ENCODE measurements at regions not wholly inside any gene's neighbourhood (a gene's known extent, or its start where the extent isn't known, plus 50 kb on each side); places are given as distances from the start of the nearest gene placed in this dataset.
"Not testable (repeated sequence)": the region's sequence is repeated elsewhere in the genome, so short reads cannot be mapped to it uniquely, and the experiment has no call there.

DNA sequence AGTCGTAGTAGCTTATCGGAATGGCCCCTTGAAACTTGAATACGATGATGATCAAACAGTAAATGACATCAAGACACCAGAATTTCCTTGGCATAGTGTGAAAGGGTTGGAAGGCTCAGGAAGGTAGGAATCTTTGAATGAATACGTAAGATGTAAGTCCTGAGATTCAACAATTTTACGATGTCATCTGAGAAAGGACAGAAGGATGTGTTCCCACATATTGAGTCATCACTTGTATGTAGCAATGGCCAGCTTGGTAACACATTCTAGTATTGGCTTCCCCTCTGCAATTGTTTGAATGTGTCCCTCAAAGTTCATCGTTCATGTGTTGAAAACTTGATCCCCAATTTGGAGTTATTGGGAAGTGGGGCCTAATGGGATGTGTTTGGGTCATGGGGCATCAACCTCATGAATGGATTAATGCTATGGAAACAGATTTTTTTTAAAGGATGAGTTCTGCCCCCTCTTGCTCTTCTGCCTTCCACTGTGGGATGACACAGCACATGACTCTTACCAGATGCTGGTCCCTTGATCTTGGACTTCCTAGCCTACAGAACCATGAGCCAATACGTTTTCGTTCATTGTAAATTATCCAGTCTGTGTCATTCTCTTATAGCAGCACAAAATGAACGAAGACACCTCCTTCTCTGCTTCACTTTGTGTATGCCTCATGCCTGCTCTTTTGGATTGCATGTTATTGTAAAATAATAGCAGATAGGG, 284.6 kb downstream of the BCAT1 start:
- FAIRE-seq = no peak

DNA sequence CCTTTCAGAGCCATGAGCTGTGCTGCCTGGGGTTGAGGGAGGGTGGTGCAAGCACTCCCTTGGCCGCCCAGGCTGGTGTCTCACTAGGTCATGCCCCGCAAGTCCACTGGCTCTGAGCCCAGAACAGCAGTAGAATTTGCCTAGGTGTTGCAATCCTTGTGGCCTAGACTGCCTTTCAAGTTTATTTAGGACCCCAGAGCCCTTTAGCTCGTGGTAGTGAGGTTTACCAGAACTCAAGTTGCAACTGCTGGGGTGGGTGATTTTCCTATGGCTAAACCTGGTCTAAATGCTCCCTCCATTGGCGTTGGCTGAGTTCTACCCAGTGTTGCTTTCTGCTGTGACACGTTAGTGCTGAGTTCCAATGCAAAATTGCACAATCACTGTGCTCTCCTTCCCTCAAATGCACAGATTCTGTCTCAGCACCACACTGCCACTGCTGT, 287.2 kb downstream of the BCAT1 start:
- FAIRE-seq = no peak

GRCh38 chr12:24659016-24659415, 289.9 kb downstream of the BCAT1 start:
- FAIRE-seq = no peak

GRCh38 chr12:24654344-24654743, 294.6 kb downstream of the BCAT1 start:
- FAIRE-seq = not testable (repeated sequence)

DNA sequence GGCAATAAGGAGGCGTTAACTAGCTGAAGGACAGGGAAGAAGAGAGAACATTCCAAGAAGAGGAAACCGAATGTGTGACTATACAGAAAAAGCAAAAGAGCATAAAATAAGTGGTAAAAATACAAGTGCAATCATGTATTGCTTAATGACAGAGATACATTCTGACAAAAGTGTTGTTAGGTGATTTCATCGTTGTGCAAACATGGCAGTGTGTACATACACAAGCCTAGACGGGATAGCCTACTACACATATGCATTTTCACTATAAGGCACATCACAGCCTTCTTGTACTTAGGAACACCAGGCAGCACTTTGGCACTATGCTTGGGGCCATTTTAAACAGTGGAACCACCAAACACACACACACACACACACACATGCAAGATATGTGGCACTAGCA, 299.3 kb downstream of the BCAT1 start:
- no peak for FAIRE-seq

- FAIRE-seq = no peak
Observed at GRCh38 chr12:24649209-24649608, 299.7 kb downstream of the BCAT1 start.

DNA sequence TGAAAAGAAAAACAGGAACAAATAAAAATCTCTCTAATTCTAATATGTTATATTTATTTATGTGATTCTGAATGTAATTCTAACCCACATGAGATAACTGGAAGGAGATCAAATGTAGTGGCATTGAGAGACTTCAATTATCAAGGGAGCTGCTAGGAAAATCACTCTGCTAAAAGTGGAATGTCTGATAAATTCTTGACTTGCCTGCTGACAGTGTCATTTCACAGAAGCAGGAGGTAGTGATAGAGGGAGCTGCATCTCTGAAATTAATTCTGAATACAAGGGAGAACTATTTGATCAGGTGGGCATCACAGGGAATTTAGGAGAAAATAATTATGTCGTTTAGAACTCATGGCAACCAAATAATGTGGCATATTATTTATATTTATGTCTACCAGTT, 303.6 kb downstream of the BCAT1 start:
- no peak for FAIRE-seq

DNA sequence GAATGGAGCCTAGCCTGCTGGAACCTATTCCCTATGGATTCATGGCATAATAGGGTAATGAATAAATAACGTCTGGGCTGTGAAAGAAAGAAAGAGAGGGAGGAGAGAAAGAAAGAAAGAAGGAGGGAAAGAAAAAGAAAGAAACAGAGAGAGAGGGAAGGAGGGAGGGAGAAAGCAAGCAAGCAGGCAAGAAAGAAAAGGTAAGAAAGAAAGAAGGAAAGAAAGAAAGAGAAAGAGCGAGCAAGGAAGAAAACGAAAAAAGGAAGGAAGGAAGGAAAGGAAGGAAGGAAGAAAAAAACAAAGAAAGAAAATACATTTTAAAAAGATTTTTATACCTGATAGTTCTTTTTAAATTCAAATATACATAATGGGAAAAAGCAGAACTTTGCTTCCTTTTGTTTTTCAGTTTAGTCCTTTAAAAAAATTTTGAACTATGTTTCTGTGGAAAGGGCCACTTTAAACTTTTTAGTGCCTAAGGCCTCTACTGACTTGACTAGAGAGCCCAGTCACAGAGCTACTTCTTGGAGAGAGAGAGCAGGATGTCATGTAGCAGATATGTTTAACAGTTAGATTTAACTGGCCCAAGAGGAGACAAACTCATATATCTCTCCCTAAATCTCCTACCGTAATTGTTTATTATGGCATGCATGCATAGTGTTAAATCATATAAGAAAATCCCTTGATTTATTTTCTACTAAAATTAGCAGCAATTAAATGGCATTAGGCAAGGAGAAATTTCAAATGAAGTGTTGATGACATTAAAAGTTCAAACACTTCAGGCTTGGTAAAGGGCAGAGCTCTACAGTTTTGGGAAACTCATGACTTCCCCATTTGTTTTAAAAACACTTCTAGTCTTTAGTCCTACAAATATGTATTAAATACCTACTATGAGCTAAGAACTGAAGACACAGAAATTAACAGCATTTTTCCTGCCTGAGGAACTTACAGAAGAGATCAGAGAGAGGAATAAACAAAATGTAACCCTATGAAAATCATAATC, 305.5 kb downstream of the BCAT1 start:
- FAIRE-seq = no peak

DNA sequence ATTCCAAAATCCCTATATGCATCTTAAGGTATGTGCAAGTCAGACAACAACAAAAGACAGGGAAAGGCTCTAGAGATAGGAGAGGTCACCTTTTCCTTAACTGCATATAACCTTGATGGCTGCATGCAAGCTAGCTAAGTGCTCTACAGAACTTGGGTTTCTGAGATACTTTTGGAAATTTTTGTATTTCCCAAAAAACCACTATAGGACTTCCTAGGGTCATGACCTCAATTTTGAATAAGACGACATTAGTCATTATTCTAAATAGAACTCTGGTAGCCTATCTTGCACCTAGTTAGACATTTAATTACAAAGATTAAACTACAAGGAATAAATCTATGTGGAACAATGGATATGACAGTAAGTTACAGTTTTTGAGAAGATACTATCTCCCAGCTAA, 309.3 kb downstream of the BCAT1 start:
- no peak for FAIRE-seq

DNA sequence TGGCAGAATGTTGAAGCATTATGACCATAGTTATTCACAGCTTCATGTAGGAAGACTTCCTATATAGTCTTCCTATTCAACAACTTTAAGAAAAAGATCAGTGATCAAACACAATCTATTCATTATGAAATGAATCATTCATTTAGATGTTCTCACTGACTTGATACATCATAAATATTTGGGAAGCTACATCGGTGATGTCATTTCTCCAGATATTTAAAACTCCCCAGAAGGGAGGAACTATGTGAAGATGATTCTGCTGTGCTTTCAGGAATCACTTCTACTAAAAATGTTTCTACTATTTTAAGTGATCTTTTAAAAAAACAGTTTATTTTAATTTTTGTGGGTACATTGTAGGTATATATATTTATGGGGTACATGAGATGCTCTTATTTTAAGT, 316.4 kb downstream of the BCAT1 start:
- FAIRE-seq = peak; percentile 13

DNA sequence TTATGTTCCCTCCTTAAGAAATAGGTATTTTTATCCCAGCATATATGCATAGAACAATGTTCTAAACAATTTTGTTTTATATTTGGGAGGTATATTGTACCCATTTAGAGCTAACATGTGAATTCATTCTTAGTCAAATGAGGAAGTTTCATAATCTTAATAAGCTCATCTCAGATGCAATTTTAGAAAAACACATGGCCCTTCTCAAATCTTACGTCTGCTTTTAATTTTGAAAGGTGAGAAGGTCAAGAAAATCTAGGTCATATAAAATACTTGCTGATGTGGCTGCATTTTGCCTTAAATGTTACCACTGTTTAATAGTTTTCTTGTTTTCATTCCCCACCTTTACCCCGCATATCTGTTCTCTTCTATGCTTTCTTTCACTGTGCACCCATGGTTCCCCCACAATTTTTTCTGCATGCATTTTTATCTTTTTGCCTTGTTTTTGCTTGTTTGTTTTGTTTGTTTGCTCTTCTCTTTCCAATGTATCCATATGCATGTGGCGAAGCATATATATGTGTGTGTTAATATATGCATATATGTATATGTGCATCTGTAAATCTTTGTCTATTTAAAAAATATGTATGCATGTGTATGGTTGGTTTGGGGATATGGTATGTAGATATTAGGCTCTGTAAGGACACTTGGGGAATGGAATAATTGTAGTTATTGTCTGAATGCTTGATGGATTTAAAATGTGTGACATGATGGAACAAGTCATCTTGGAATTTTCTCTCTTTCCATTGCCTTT, 317.1 kb downstream of the BCAT1 start:
- FAIRE-seq = peak; percentile 21

DNA sequence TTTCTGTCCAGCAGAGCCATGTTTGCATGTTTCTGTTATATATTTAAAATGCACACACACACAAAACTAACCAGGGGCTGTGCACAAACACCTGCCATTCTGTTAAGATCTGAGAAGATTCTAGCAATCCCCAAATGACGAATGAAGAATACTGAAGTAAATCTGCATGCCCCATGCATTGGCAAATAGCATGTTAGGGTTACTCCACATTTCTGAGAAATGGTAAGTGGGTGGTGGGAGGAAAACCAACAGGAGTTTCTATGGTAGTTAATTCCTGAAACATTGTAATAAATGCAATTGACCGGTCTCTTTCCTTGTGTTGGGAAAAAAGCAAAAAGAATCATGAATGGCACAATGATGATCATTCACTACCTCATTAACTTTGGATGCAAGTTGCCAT, 318.0 kb downstream of the BCAT1 start:
- FAIRE-seq = no peak

GRCh38 chr12:24630446-24630845, 318.5 kb downstream of the BCAT1 start:
- no peak for FAIRE-seq

DNA sequence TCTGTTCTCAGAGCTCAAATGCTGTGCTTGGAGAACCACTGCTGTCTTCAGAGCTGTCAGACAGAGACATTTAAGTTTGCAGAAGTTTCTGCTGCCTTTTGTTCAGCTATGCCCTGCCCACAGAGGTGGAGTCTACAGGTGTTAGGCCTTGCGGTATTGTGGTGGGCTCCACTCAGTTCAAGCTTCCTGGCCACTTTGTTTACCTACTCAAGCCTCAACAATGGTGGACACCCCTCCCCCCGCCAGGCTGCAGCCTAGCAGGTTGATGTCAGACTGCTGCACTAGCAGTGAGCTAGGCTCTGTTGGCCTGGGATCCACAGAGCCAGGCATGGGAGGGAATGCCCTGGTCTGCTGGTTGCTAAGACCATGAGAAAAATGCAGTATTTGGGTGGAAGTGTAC, 323.8 kb downstream of the BCAT1 start:
- no peak for FAIRE-seq

DNA sequence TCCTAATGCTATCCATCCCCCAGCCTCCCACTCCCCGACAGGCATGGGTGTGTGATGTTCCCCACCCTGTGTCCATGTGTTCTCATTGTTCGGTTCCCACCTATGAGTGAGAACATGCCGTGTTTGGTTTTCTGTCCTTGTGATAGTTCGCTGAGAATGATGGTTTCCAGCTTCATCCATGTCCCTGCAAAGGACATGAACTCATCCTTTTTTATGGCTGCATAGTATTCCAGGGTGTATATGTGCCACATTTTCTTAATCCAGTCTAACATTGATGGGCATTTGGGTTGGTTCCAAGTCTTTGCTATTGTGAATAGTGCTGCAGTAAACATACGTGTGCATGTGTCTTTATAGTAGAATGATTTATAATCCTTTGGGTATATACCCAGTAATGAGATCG, 328.9 kb downstream of the BCAT1 start:
- not testable (repeated sequence) for FAIRE-seq

GRCh38 chr12:24617471-24617870, 331.4 kb downstream of the BCAT1 start:
- no peak for FAIRE-seq

DNA sequence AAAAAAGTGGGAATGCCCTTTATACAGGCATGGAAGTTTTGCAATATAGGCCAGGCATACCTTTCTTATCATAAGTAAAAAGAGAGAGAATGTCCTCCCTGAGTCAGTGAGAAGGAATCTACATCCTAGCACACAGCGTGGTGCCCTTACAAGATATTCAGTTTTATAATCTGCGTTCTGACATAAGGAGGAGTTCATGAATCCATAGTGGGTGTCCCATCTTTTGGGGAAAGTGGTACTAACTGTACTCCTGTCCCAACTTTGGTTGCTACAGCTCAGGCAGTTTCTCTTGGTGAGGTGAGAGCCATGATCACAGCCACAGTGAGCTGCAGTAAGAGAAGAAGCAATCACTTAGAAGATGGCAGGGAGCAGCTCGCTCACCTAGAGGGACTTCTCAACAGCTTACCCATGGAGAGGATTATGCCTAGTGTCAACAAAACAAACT, 332.9 kb downstream of the BCAT1 start:
- no peak for FAIRE-seq

DNA sequence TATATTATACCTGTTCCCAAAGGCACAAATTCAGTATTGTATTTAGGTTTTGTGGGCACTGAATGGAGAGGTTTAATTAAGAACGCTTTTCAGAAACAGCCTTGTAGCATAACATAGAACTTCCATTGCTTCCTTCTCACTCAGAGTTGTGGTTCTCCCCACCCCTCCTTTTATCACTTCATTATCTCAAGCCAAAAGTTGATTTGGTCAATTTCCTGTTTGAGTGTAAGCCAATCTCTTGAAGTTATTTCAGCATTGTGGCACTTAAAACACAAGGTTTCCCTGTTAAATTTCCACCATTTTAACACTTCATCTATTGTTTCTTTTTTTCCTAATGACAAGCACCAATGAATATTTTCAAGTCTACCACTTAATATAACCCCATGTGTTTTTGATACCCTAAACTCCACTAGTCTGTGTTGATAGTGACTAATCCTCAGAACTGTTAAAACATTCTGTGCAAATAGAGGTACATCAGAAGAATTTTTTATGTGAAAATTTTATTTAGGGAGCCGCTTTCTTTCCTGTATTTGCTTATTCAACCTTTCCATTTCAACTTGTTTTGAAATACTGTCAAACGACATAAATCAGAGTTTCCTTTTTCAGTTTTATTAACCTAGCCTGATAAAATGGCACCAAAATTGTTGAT, 340.1 kb downstream of the BCAT1 start:
- FAIRE-seq = no peak

GRCh38 chr12:24608108-24608507, 340.8 kb downstream of the BCAT1 start:
- FAIRE-seq = no peak

- FAIRE-seq = no peak
Observed at GRCh38 chr12:24605916-24606315, 343.0 kb downstream of the BCAT1 start.

GRCh38 chr12:24605466-24605865, 343.4 kb downstream of the BCAT1 start:
- no peak for FAIRE-seq

GRCh38 chr12:24603371-24603770, 345.5 kb downstream of the BCAT1 start:
- no peak for FAIRE-seq

DNA sequence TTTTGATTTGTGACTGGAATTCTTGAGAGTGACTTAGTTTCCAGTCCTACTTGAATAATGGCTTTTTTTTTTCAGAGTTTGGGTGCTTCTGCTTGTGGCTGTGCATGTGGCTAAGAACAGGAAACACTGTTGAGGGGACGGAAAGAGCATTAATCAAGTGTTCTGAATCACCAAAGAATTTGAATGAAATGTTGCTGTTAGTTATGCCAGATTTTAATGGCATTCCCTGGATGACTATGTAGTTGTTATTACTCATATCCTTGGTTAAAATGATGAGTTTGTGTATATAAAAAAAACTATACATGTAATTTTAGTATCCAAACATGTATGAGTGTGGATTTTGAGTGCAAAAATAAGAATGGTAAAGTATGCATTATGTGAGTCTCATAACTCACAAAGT, 347.9 kb downstream of the BCAT1 start:
- no peak for FAIRE-seq

All from islet of Langerhans (tissue), 1 donor.